ENCODE measurements at regions not wholly inside any gene's neighbourhood (a gene's known extent, or its start where the extent isn't known, plus 50 kb on each side); places are given as distances from the start of the nearest gene placed in this dataset.

GRCh38 chr3:72580246-72580756 is 267.9 kb downstream of the SHQ1 start:
- intact Hi-C loops (cut with micrococcal nuclease): no loop called here
- H3K27ac ChIP-seq (replicated peaks): no peak overlapping the region
- no peaks in the 10 kb centered on the region for H3K27me3 ChIP-seq (ENCODE audit: low read depth)
- no peak overlapping the region for H3K4me3 ChIP-seq
- TF ChIP-seq CTCF (IDR thresholded peaks at IDR 0.05; ENCODE audit: borderline replicate concordance): no peak
- no peaks in the 10 kb centered on the region for H3K4me1 ChIP-seq
- H3K9me3 ChIP-seq (replicated peaks): no peaks in the 10 kb centered on the region
- no peaks in the 10 kb centered on the region for H3K36me3 ChIP-seq
- no peak for DNase-seq

GRCh38 chr3:72579581-72580245 is 268.5 kb downstream of the SHQ1 start:
- no peaks in the 10 kb centered on the region for H3K9me3 ChIP-seq (replicated peaks)
- intact Hi-C loops (cut with micrococcal nuclease): no loop called here
- H3K27me3 ChIP-seq (ENCODE audit: low read depth): no peaks in the 10 kb centered on the region
- H3K4me1 ChIP-seq: no peaks in the 10 kb centered on the region
- H3K36me3 ChIP-seq: no peaks in the 10 kb centered on the region
- no peak overlapping the region for H3K27ac ChIP-seq (replicated peaks)
- H3K4me3 ChIP-seq: no peak overlapping the region
- no peak for TF ChIP-seq CTCF (IDR thresholded peaks at IDR 0.05; ENCODE audit: borderline replicate concordance)
- no peak for DNase-seq

GRCh38 chr3:72579191-72579580 is 269.1 kb downstream of the SHQ1 start:
- Histone ChIP-seq H3K4me3 (no peak overlapping the region), H3K27me3 (ENCODE audit: low read depth) (no peaks in the 10 kb centered on the region), H3K27ac (replicated peaks) (no peak overlapping the region), H3K9me3 (replicated peaks) (no peaks in the 10 kb centered on the region), H3K36me3 (no peaks in the 10 kb centered on the region), H3K4me1 (no peaks in the 10 kb centered on the region)
- DNase-seq: no peak
- intact Hi-C loops (cut with micrococcal nuclease): no loop called here
- no peak for TF ChIP-seq CTCF (IDR thresholded peaks at IDR 0.05; ENCODE audit: borderline replicate concordance)

GRCh38 chr3:72577190-72577589 is 271.1 kb downstream of the SHQ1 start:
- no peak for TF ChIP-seq CTCF (IDR thresholded peaks at IDR 0.05; ENCODE audit: borderline replicate concordance)
- H3K36me3 ChIP-seq: no peaks in the 10 kb centered on the region
- intact Hi-C loops (cut with micrococcal nuclease): no loop called here
- DNase-seq: no peak
- H3K27me3 ChIP-seq (ENCODE audit: low read depth): no peaks in the 10 kb centered on the region
- H3K27ac ChIP-seq (replicated peaks): no peak overlapping the region
- H3K4me3 ChIP-seq: no peak overlapping the region
- no peaks in the 10 kb centered on the region for H3K4me1 ChIP-seq
- no peaks in the 10 kb centered on the region for H3K9me3 ChIP-seq (replicated peaks)

GRCh38 chr3:72576563-72576962 is 271.7 kb downstream of the SHQ1 start:
- no peak overlapping the region for H3K4me3 ChIP-seq
- no peaks in the 10 kb centered on the region for H3K36me3 ChIP-seq
- DNase-seq: no peak
- H3K4me1 ChIP-seq: no peaks in the 10 kb centered on the region
- H3K9me3 ChIP-seq (replicated peaks): no peaks in the 10 kb centered on the region
- TF ChIP-seq CTCF (IDR thresholded peaks at IDR 0.05; ENCODE audit: borderline replicate concordance): no peak
- intact Hi-C loops (cut with micrococcal nuclease): no loop called here
- H3K27ac ChIP-seq (replicated peaks): no peak overlapping the region
- no peaks in the 10 kb centered on the region for H3K27me3 ChIP-seq (ENCODE audit: low read depth)
